ENCODE measurements at regions not wholly inside any gene's neighbourhood (a gene's known extent, or its start where the extent isn't known, plus 50 kb on each side); places are given as distances from the start of the nearest gene placed in this dataset.

GRCh38 chr2:156663757-156664409 lies 227.7 kb downstream of the GPD2 start:
- TF ChIP-seq CTCF (conservative IDR thresholded peaks at IDR 0.05; ENCODE audit: low read length) (no peak), EZH2phosphoT487 (IDR thresholded peaks at IDR 0.05; ENCODE audit: borderline replicate concordance, low read depth, low read length) (no peak)

All from OCI-LY7 (cell line).